HepG2 (cell line): ENCODE measurements at regions not wholly inside any gene's neighbourhood (a gene's known extent, or its start where the extent isn't known, plus 50 kb on each side); places are given as distances from the start of the nearest gene placed in this dataset.
A peak's percentile ranks its signal among the peaks of the same experiment; 100 is the strongest.

Experiments
- ATAC-seq: fragments of 200-7000 bp; cut with Tn5 transposase; 3 replicates; pipeline ENCODE4 v1.9.1; 2020; ENCODE audit warnings: mild to moderate bottlenecking, moderate library complexity
- BruUV-seq: library from RNA; stranded (reverse); fragments of 400-500 nt; replicated peaks from 2 replicates; lab custom pipeline; 2021; lab: Mats Ljungman, UMichigan
- CTCF ChIA-PET: fragments of 300-600 bp; formaldehyde crosslinking; extraction: SDS; loops from one replicate; lab custom pipeline; 2021; ENCODE audit warnings: low total read pairs, inconsistent platforms, low intra/inter-chr PET ratio; lab: Yijun Ruan, JAX
- POLR2A ChIA-PET: fragments of 350-600 bp; sonication (Branson Sonifier 250); formaldehyde crosslinking; loops from one replicate; lab custom pipeline; 2020; ENCODE audit warnings: antibody characterized with exemption, inconsistent platforms; lab: Yijun Ruan, JAX
- DNase-seq: peaks from one replicate; pipeline ENCODE4 v3.0.0-alpha.2; 2015; ENCODE audit warnings: low spot score
- FAIRE-seq: peaks from 3 replicates; lab custom pipeline; 2011; peaks lifted over from hg19 to GRCh38; lab: Jason Lieb, UNC
- H2AFZ ChIP-seq: one replicate; pipeline ENCODE4 v1.6.1; 2011; ENCODE audit warnings: low read length, inconsistent platforms
- H3K27ac ChIP-seq: fragments of 300-600 bp; 3 replicates; pipeline ENCODE4 v1.8.0; 2011; ENCODE audit warnings: mixed run types, mild to moderate bottlenecking, mixed read lengths, low read length, inconsistent platforms; ENCODE audit not compliant: insufficient read depth; ENCODE audit errors: extremely low read length
- H3K27me3 ChIP-seq, 2 experiments: fragments of 200-600 bp in 1 of 2; 2 replicates in 1 of 2; 3 replicates in 1 of 2; pipeline versions ENCODE4 v1.6.0 to v1.8.0; 2011; ENCODE audit warnings: low read length in 2 of 2, mild to moderate bottlenecking in 2 of 2, moderate library complexity in 2 of 2, inconsistent platforms in 1 of 2; ENCODE audit not compliant: insufficient read depth in 2 of 2, control insufficient read depth in 1 of 2
- H3K36me3 ChIP-seq, 2 experiments: fragments of 200-600 bp in 1 of 2; replicated peaks in 1 of 2; 2 replicates in 1 of 2; 3 replicates in 1 of 2; pipeline versions ENCODE4 v1.5.1 to v1.8.0; 2011; ENCODE audit warnings: low read length in 2 of 2, inconsistent platforms in 1 of 2; ENCODE audit not compliant: insufficient read depth in 2 of 2, control insufficient read depth in 1 of 2
- H3K4me1 ChIP-seq: 2 replicates; pipeline ENCODE4 v1.5.1; 2012; ENCODE audit warnings: low read length, inconsistent platforms; ENCODE audit not compliant: insufficient read depth
- H3K4me2 ChIP-seq: 2 replicates; pipeline ENCODE4 v1.6.0; 2011; ENCODE audit warnings: low read depth, low read length, inconsistent platforms
- H3K4me3 ChIP-seq, 3 experiments: fragments of 200-600 bp in 1 of 3; sonication (generic), shearing (Covaris generic) in 1 of 3; replicated peaks in 1 of 3; 2 replicates each; pipeline ENCODE4 v1.5.1; 2011 to 2016; ENCODE audit warnings: low read length in 3 of 3, inconsistent platforms in 2 of 3, low read depth in 2 of 3, mild to moderate bottlenecking in 2 of 3, control low read depth in 1 of 3, mixed read lengths in 1 of 3; ENCODE audit not compliant: insufficient read depth in 1 of 3
- H3K79me2 ChIP-seq: one replicate; pipeline ENCODE4 v1.6.1; 2011; ENCODE audit warnings: low read length, inconsistent platforms; ENCODE audit not compliant: insufficient read depth
- H3K9ac ChIP-seq: 2 replicates; pipeline ENCODE4 v1.6.0; 2011; ENCODE audit warnings: mild to moderate bottlenecking, low read depth, low read length, inconsistent platforms; ENCODE audit not compliant: insufficient read depth
- H3K9me3 ChIP-seq: 2 replicates; pipeline ENCODE4 v1.5.1; 2012; ENCODE audit warnings: mild to moderate bottlenecking, low read length
- H4K20me1 ChIP-seq: 2 replicates; pipeline ENCODE4 v1.6.0; 2011; ENCODE audit warnings: inconsistent platforms, mild to moderate bottlenecking, low read length, moderate library complexity; ENCODE audit not compliant: insufficient read depth
- ATF7 ChIP-seq, 2 experiments: fragments of 450-650 bp in 1 of 2; sonication (generic) in 1 of 2; formaldehyde crosslinking in 1 of 2; IDR thresholded peaks; 2 replicates each; pipeline versions ENCODE4 v1.4.0 to v1.6.1; 2016 to 2020; ENCODE audit warnings: antibody characterized with exemption in 1 of 2, mild to moderate bottlenecking in 1 of 2, missing genetic modification reagents in 1 of 2
- HMGXB3 ChIP-seq: sonication (generic); formaldehyde crosslinking; IDR thresholded peaks from 2 replicates; pipeline ENCODE4 v1.4.0; 2020; ENCODE audit warnings: missing genetic modification reagents, borderline replicate concordance
- HNRNPH1 ChIP-seq: fragments of 200-400 bp; formaldehyde crosslinking; optimal IDR thresholded peaks from 2 replicates; pipeline ENCODE3; 2017; ENCODE audit warnings: mild to moderate bottlenecking, low read depth, low read length
- IRF2 ChIP-seq: IDR thresholded peaks from 2 replicates; pipeline ENCODE4 v1.6.1; 2018; ENCODE audit warnings: missing genetic modification reagents, missing compliant biosample characterization
- PHF5A ChIP-seq: IDR thresholded peaks from one replicate; pipeline ENCODE4 v1.6.1; 2018; ENCODE audit warnings: low read depth, missing genetic modification reagents; ENCODE audit not compliant: unreplicated experiment
- WGBS: methylation state at CpG from one replicate; pipeline ENCODE4 v1.1.6; 2017; ENCODE audit warnings: low lambda C conversion rate; 5-methylcytosine and 5-hydroxymethylcytosine counted together
- in situ Hi-C: cut with HindIII; loops from 2 replicates; pipeline ENCODE4 v1.10.0; 2017; ENCODE audit warnings: low pct_unique_long_range_greater_than_20kb; ENCODE audit not compliant: extremely low pct_ligation_motif_present
- intact Hi-C: fragments of 100-400 bp; cut with micrococcal nuclease; formaldehyde crosslinking; loops from one replicate; pipeline ENCODE4 v1.10.0; 2022; ENCODE audit not compliant: unreplicated experiment
- TF ChIP-seq, protein P1 (sequence below): sonication (generic); formaldehyde crosslinking; IDR thresholded peaks from 2 replicates; pipeline ENCODE4 v1.5.1; 2020; ENCODE audit warnings: mild to moderate bottlenecking, missing genetic modification reagents, moderate library complexity
- TF ChIP-seq, protein P2 (sequence below): sonication (generic); formaldehyde crosslinking; IDR thresholded peaks from 2 replicates; pipeline ENCODE4 v1.8.0; 2022; ENCODE audit warnings: mild to moderate bottlenecking, missing genetic modification reagents, moderate library complexity

GRCh38 chr2:59922450-59922849, 631.0 kb downstream of the BCL11A start:
- no TSS peak for BruUV-seq
- Histone ChIP-seq H3K4me3 (no peak overlapping the region), H3K4me1 (no peaks in the 10 kb centered on the region), H3K36me3 (no peaks in the 10 kb centered on the region), H2AFZ (no peak overlapping the region), H3K4me2 (no peak overlapping the region), H3K79me2 (no peaks in the 10 kb centered on the region), H3K27ac (no peak overlapping the region), H3K9me3 (no peaks in the 10 kb centered on the region), H3K9ac (no peak overlapping the region), H3K27me3 (peaks cover 0 to 4% of the 10 kb centered on the region in 2 experiments; a peak in 1 of 5 replicates), H4K20me1 (no peaks in the 10 kb centered on the region)
- intact Hi-C loops, result no loop called here
- TF ChIP-seq, protein P1, sequence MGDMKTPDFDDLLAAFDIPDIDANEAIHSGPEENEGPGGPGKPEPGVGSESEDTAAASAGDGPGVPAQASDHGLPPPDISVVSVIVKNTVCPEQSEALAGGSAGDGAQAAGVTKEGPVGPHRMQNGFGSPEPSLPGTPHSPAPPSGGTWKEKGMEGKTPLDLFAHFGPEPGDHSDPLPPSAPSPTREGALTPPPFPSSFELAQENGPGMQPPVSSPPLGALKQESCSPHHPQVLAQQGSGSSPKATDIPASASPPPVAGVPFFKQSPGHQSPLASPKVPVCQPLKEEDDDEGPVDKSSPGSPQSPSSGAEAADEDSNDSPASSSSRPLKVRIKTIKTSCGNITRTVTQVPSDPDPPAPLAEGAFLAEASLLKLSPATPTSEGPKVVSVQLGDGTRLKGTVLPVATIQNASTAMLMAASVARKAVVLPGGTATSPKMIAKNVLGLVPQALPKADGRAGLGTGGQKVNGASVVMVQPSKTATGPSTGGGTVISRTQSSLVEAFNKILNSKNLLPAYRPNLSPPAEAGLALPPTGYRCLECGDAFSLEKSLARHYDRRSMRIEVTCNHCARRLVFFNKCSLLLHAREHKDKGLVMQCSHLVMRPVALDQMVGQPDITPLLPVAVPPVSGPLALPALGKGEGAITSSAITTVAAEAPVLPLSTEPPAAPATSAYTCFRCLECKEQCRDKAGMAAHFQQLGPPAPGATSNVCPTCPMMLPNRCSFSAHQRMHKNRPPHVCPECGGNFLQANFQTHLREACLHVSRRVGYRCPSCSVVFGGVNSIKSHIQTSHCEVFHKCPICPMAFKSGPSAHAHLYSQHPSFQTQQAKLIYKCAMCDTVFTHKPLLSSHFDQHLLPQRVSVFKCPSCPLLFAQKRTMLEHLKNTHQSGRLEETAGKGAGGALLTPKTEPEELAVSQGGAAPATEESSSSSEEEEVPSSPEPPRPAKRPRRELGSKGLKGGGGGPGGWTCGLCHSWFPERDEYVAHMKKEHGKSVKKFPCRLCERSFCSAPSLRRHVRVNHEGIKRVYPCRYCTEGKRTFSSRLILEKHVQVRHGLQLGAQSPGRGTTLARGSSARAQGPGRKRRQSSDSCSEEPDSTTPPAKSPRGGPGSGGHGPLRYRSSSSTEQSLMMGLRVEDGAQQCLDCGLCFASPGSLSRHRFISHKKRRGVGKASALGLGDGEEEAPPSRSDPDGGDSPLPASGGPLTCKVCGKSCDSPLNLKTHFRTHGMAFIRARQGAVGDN (CRISPR knock-in tag), result no peak
- TF ChIP-seq ATF7 (IDR thresholded peaks at IDR 0.05) (peak; percentile 91), ATF7 (CRISPR knock-in tag; IDR thresholded peaks at IDR 0.05) (no peak)
- DNase-seq (no peak), ATAC-seq (no peak), FAIRE-seq (no peak)
- ChIA-PET CTCF (no interaction called here), POLR2A (no interaction called here)
- in situ Hi-C loops, result no loop called here
- 67% methylated on average over 4 of the region's 4 CpGs for WGBS

DNA sequence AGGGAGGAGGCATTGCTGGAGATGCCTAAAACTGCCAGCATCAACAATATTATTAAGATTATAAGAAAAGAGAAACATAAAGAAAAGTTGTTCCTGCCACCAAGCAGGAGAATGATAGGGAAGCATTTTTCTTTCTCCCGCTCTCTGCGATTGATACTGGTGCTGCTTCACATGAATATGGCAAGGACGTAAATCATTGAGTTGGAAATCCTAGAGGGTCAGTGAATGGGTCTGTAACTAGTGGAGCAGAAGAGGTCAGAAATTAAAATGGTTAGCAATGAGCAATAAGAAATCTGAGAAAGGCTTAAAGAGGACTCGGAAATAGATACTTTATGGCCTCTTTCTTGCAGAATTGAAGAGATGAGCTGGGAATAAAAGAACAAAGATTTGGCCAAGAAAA, 631.7 kb downstream of the BCL11A start:
- Histone ChIP-seq H3K36me3 (no peaks in the 10 kb centered on the region), H3K79me2 (no peaks in the 10 kb centered on the region), H3K9me3 (no peaks in the 10 kb centered on the region), H3K27ac (no peak overlapping the region), H4K20me1 (no peaks in the 10 kb centered on the region), H3K27me3 (peaks cover 0 to 3% of the 10 kb centered on the region in 2 experiments; a peak in 1 of 5 replicates), H3K4me3 (no peak overlapping the region), H3K4me2 (no peak overlapping the region), H3K4me1 (no peaks in the 10 kb centered on the region), H2AFZ (no peak overlapping the region), H3K9ac (no peak overlapping the region)
- no peak for ATAC-seq
- ChIA-PET POLR2A (no interaction called here), CTCF (no interaction called here)
- in situ Hi-C loops, result no loop called here
- 51% methylated on average over 4 of the region's 4 CpGs for whole genome bisulfite sequencing
- no peak for FAIRE-seq
- intact Hi-C loops, result no loop called here
- no TSS peak for BruUV-seq
- no peak for DNase-seq
- TF ChIP-seq HNRNPH1, result no peak
- TF ChIP-seq, protein P2, sequence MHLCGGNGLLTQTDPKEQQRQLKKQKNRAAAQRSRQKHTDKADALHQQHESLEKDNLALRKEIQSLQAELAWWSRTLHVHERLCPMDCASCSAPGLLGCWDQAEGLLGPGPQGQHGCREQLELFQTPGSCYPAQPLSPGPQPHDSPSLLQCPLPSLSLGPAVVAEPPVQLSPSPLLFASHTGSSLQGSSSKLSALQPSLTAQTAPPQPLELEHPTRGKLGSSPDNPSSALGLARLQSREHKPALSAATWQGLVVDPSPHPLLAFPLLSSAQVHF (CRISPR knock-in tag), result no peak
- no peak for TF ChIP-seq PHF5A
- no peak for TF ChIP-seq IRF2
- TF ChIP-seq HMGXB3 (CRISPR knock-in tag), result no peak
